GM18870 (cell line): ENCODE measurements at regions not wholly inside any gene's neighbourhood (a gene's known extent, or its start where the extent isn't known, plus 50 kb on each side); places are given as distances from the start of the nearest gene placed in this dataset.

ENCODE experiments used
- ATAC-seq: cut with Tn5 transposase; IDR thresholded peaks from one replicate; pipeline ENCODE4 v1.9.1; 2021; ENCODE audit warnings: moderate library complexity; ENCODE audit not compliant: unreplicated experiment

- ATAC-seq = no peak
These were observed 502.2 kb upstream of the ZEB2 start for GRCh38 chr2:145021962-145022665.

GRCh38 chr2:145020694-145021093 lies 500.8 kb upstream of the ZEB2 start:
- ATAC-seq = no peak

- ATAC-seq = no peak
These were observed 500.2 kb upstream of the ZEB2 start for GRCh38 chr2:145020139-145020538.

- ATAC-seq = no peak
These were observed 498.6 kb upstream of the ZEB2 start for GRCh38 chr2:145018502-145018901.

- ATAC-seq = no peak
These were observed 497.2 kb upstream of the ZEB2 start for GRCh38 chr2:145017149-145017548.

GRCh38 chr2:145016711-145017110 lies 496.8 kb upstream of the ZEB2 start:
- no peak for ATAC-seq

GRCh38 chr2:145015561-145015960 lies 495.6 kb upstream of the ZEB2 start:
- ATAC-seq = no peak

- ATAC-seq = no peak
These were observed 492.9 kb upstream of the ZEB2 start for GRCh38 chr2:145012806-145013205.

GRCh38 chr2:145012214-145012670 lies 492.3 kb upstream of the ZEB2 start:
- ATAC-seq = no peak

GRCh38 chr2:145010635-145011034 lies 490.7 kb upstream of the ZEB2 start:
- ATAC-seq = no peak

GRCh38 chr2:145007960-145008263 lies 488.0 kb upstream of the ZEB2 start:
- no peak for ATAC-seq

GRCh38 chr2:145007093-145007959 lies 487.4 kb upstream of the ZEB2 start:
- ATAC-seq = no peak

GRCh38 chr2:145002624-145003023 lies 482.7 kb upstream of the ZEB2 start:
- no peak for ATAC-seq

GRCh38 chr2:145000376-145000775 lies 480.5 kb upstream of the ZEB2 start:
- no peak for ATAC-seq

GRCh38 chr2:144999936-145000335 lies 480.0 kb upstream of the ZEB2 start:
- ATAC-seq = no peak

- no peak for ATAC-seq
These were observed 479.4 kb upstream of the ZEB2 start for GRCh38 chr2:144999071-144999875.

GRCh38 chr2:144998435-144998834 lies 478.5 kb upstream of the ZEB2 start:
- no peak for ATAC-seq

GRCh38 chr2:144996225-144996795 lies 476.4 kb upstream of the ZEB2 start:
- ATAC-seq = no peak

GRCh38 chr2:144995482-144995881 lies 475.6 kb upstream of the ZEB2 start:
- ATAC-seq = no peak

- ATAC-seq = no peak
These were observed 470.7 kb upstream of the ZEB2 start for GRCh38 chr2:144990661-144991060.

GRCh38 chr2:144989579-144990270 lies 469.8 kb upstream of the ZEB2 start:
- ATAC-seq = no peak
